GM12873 (cell line): ENCODE measurements at regions not wholly inside any gene's neighbourhood (a gene's known extent, or its start where the extent isn't known, plus 50 kb on each side); places are given as distances from the start of the nearest gene placed in this dataset.

Experiments used
- CTCF ChIP-seq: IDR thresholded peaks from 2 replicates; pipeline ENCODE4 v1.5.1; 2012; ENCODE audit warnings: low read depth, mild to moderate bottlenecking, moderate library complexity, low read length, control low read depth; ENCODE audit not compliant: insufficient read depth; ENCODE audit errors: missing control alignments

- no peak for TF ChIP-seq CTCF
Measured at GRCh38 chr2:8572712-8573233, 109.1 kb upstream of the ID2 start.

GRCh38 chr2:8573234-8573941 is 108.5 kb upstream of the ID2 start:
- no peak for TF ChIP-seq CTCF

GRCh38 chr2:8573942-8574195 is 108.0 kb upstream of the ID2 start:
- no peak for TF ChIP-seq CTCF

GRCh38 chr2:8574196-8575037 is 107.4 kb upstream of the ID2 start:
- TF ChIP-seq CTCF = no peak

- no peak for TF ChIP-seq CTCF
Measured at GRCh38 chr2:8575038-8575833, 106.6 kb upstream of the ID2 start.

- TF ChIP-seq CTCF = no peak
Measured at GRCh38 chr2:8575834-8576423, 105.9 kb upstream of the ID2 start.

- TF ChIP-seq CTCF = no peak
Measured at GRCh38 chr2:8576525-8577167, 105.2 kb upstream of the ID2 start.
